K562 (cell line): ENCODE measurements at regions not wholly inside any gene's neighbourhood (a gene's known extent, or its start where the extent isn't known, plus 50 kb on each side); places are given as distances from the start of the nearest gene placed in this dataset.

Experiments
- ATAC-seq: fragments of 200-7000 bp; cut with Tn5 transposase; 3 replicates; pipeline ENCODE4 v1.9.1; 2020; ENCODE audit warnings: moderate library complexity
- BruUV-seq: library from RNA; stranded (reverse); fragments of 400-500 nt; replicated peaks from 2 replicates; lab custom pipeline; 2021; lab: Mats Ljungman, UMichigan
- CTCF ChIA-PET: fragments of 300-600 bp; formaldehyde crosslinking; extraction: SDS; loops from one replicate; lab custom pipeline; 2021; ENCODE audit warnings: low intra/inter-chr PET ratio; lab: Yijun Ruan, JAX
- POLR2A ChIA-PET: fragments of 300-600, 350-650 bp; sonication (Branson Sonifier 250); formaldehyde crosslinking; extraction: SDS; loops from one replicate; lab custom pipeline; 2021; ENCODE audit warnings: antibody characterized with exemption, inconsistent platforms; lab: Yijun Ruan, JAX
- DNase-seq, 4 experiments: peaks; one replicate each; pipeline versions ENCODE4 v3.0.0 to v3.0.0-alpha.2; 2011 to 2018; ENCODE audit warnings: low spot score in 3 of 4, mixed read lengths in 3 of 4; ENCODE audit errors: extremely low read depth in 1 of 4
- FAIRE-seq: peaks from 2 replicates; lab custom pipeline; 2011; peaks lifted over from hg19 to GRCh38; lab: Jason Lieb, UNC
- H2AFZ ChIP-seq: 2 replicates; pipeline ENCODE4 v1.6.0; 2011; ENCODE audit warnings: low read depth, low read length, control low read depth, inconsistent platforms
- H3K27ac ChIP-seq: fragments of 200-600 bp; 3 replicates; pipeline ENCODE4 v1.8.0; 2011; ENCODE audit warnings: low read depth, mild to moderate bottlenecking, control low read depth, inconsistent platforms, low read length, moderate library complexity, mixed read lengths; ENCODE audit errors: extremely low read depth
- H3K27me3 ChIP-seq, 2 experiments: fragments of 300-600 bp in 1 of 2; 2 replicates in 1 of 2; 3 replicates in 1 of 2; pipeline versions ENCODE4 v1.6.0 to v1.8.0; 2011; ENCODE audit warnings: inconsistent platforms in 2 of 2, low read length in 2 of 2, mild to moderate bottlenecking in 1 of 2, mixed read lengths in 1 of 2, moderate library complexity in 1 of 2; ENCODE audit not compliant: control insufficient read depth in 2 of 2, insufficient read depth in 2 of 2
- H3K36me3 ChIP-seq: fragments of 300-600 bp; 3 replicates; pipeline ENCODE4 v1.8.0; 2011; ENCODE audit warnings: mild to moderate bottlenecking, low read length, inconsistent platforms; ENCODE audit not compliant: control insufficient read depth, insufficient read depth
- H3K4me1 ChIP-seq, 2 experiments: fragments of 200-600 bp in 1 of 2; replicated peaks in 1 of 2; 2 replicates in 1 of 2; 3 replicates in 1 of 2; pipeline versions ENCODE4 v1.5.1 to v1.8.0; 2011; ENCODE audit warnings: inconsistent platforms in 2 of 2, low read length in 2 of 2, mild to moderate bottlenecking in 1 of 2, mixed read lengths in 1 of 2, moderate library complexity in 1 of 2; ENCODE audit not compliant: control insufficient read depth in 2 of 2, insufficient read depth in 2 of 2
- H3K4me2 ChIP-seq: 2 replicates; pipeline ENCODE4 v1.6.1; 2011; ENCODE audit warnings: low read length, control low read depth, inconsistent platforms, mixed read lengths; ENCODE audit not compliant: insufficient read depth
- H3K4me3 ChIP-seq: fragments of 200-600 bp; sonication (generic), shearing (Covaris generic); 2 replicates; pipeline ENCODE4 v1.5.1; 2016; ENCODE audit warnings: control low read depth, inconsistent platforms
- H3K79me2 ChIP-seq: fragments of 200-600 bp; 3 replicates; pipeline ENCODE4 v1.8.0; 2011; ENCODE audit warnings: low read length, inconsistent platforms; ENCODE audit not compliant: control insufficient read depth, insufficient read depth
- H3K9ac ChIP-seq, 2 experiments: 2 replicates each; pipeline versions ENCODE4 v1.6.0 to v1.6.1; 2011; ENCODE audit warnings: low read depth in 2 of 2, low read length in 2 of 2, control low read depth in 1 of 2, inconsistent platforms in 1 of 2, mild to moderate bottlenecking in 1 of 2, mixed read lengths in 1 of 2; ENCODE audit not compliant: insufficient read depth in 1 of 2
- H3K9me1 ChIP-seq: one replicate; pipeline ENCODE4 v1.6.0; 2011; ENCODE audit warnings: inconsistent platforms, mild to moderate bottlenecking, low read length, moderate library complexity; ENCODE audit not compliant: control insufficient read depth, insufficient read depth
- H3K9me3 ChIP-seq: replicated peaks from 2 replicates; pipeline ENCODE4 v1.5.1; 2011; ENCODE audit warnings: low read depth, low read length, inconsistent platforms; ENCODE audit not compliant: control insufficient read depth, insufficient read depth
- H4K20me1 ChIP-seq: replicated peaks from 2 replicates; pipeline ENCODE4 v1.6.1; 2011; ENCODE audit warnings: low read length, inconsistent platforms, mixed read lengths; ENCODE audit not compliant: control insufficient read depth, insufficient read depth
- HMGN3 ChIP-seq: IDR thresholded peaks from 2 replicates; pipeline ENCODE4 v1.6.1; 2011; ENCODE audit warnings: borderline replicate concordance, low read depth, mild to moderate bottlenecking, mixed read lengths, low read length; ENCODE audit not compliant: insufficient read length; ENCODE audit errors: extremely low read depth
- SAFB ChIP-seq: fragments of 200-400 bp; formaldehyde crosslinking; IDR thresholded peaks from 2 replicates; pipeline ENCODE4 v1.6.1; 2017; ENCODE audit warnings: low read depth, low read length, borderline replicate concordance
- SIN3A ChIP-seq, 2 experiments: fragments of 150-350 bp in 1 of 2; IDR thresholded peaks; 2 replicates each; pipeline ENCODE4 v1.6.1; 2011 to 2016; ENCODE audit warnings: borderline replicate concordance in 2 of 2, low read depth in 2 of 2, low read length in 2 of 2, mild to moderate bottlenecking in 2 of 2, moderate library complexity in 2 of 2; ENCODE audit not compliant: control insufficient read depth in 1 of 2
- TEAD4 ChIP-seq, 2 experiments: sonication (generic) in 1 of 2; formaldehyde crosslinking in 1 of 2; IDR thresholded peaks; 2 replicates each; pipeline versions ENCODE4 v1.6.1 to v1.8.0; 2012 to 2022; ENCODE audit warnings: borderline replicate concordance in 1 of 2, inconsistent platforms in 1 of 2, low read length in 1 of 2, mild to moderate bottlenecking in 1 of 2, missing genetic modification reagents in 1 of 2
- TSC22D4 ChIP-seq: fragments of 450-650 bp; IDR thresholded peaks from 2 replicates; pipeline ENCODE4 v1.6.1; 2016; ENCODE audit warnings: missing genetic modification characterization, missing biosample characterization, control low read depth
- WGBS: fragments of 100-300 bp; shearing (Covaris generic); methylation state at CpG from one replicate; pipeline ENCODE4 v1.1.6; 2016; ENCODE audit warnings: low coverage, mixed read lengths; ENCODE audit not compliant: insufficient coverage; ENCODE audit errors: missing lambda C conversion rate; 5-methylcytosine and 5-hydroxymethylcytosine counted together
- in situ Hi-C: fragments of 300-500 bp; cut with MboI; formaldehyde crosslinking; loops from 4 replicates; pipeline ENCODE4 v1.15.0; 2018; ENCODE audit warnings: inconsistent platforms, mixed read lengths
- intact Hi-C: fragments of 100-400 bp; cut with micrococcal nuclease; formaldehyde crosslinking; loops from 2 replicates; pipeline ENCODE4 v1.14.2; 2022
- TF ChIP-seq, protein P1 (sequence below): fragments of 250-450 bp; sonication (Bioruptor Pico); IDR thresholded peaks from 2 replicates; pipeline ENCODE4 v1.8.0; 2021; ENCODE audit warnings: borderline replicate concordance, mild to moderate bottlenecking, moderate library complexity; ENCODE audit not compliant: poor library complexity, severe bottlenecking
- TF ChIP-seq, protein P2 (sequence below): fragments of 450-650 bp; IDR thresholded peaks from 2 replicates; pipeline ENCODE4 v1.6.1; 2018; ENCODE audit not compliant: partially characterized antibody
- TF ChIP-seq, protein P3 (sequence below): sonication (generic); formaldehyde crosslinking; IDR thresholded peaks from 2 replicates; pipeline ENCODE4 v1.8.0; 2022; ENCODE audit warnings: missing genetic modification reagents, mild to moderate bottlenecking, borderline replicate concordance

DNA sequence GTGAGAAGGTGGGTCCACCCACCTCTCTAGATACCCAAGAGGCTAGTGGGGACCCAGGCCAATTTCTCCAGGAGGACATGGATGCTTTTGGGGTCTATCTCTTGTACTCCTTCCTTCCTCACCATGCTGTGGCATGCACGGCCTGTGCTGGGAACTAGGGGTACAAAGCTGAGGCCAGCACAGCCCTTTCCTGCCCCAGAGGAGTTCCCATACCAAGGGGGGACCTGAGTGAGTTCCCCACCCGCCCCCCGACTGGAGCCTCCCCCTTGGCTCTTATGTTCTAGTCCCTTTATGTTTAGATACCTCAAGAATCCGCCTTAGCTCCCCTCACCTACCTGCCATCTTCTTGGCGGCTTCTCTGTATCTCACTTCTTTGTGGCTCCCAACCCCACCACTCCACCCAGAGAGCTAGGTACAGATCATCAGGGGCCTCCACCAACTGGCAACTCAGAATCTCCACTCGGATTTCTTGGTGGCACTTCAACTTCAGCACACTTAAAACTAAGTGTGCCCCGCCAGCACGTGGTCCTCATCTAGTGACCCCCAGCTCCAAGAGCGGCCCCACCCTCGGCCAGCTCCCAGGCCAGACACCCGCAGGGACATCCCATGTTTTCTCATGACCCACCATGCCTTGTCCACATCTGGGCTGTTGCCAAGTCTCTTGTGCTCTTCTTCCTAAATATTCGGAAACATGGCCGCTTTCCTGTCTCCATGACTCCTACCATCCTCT lies 115.2 kb upstream of the RTL1 start:
- WGBS: 24% methylated on average over 7 of the region's 13 CpGs
- Histone ChIP-seq H3K27ac (no peak overlapping the region), H4K20me1 (no peaks in the 10 kb centered on the region), H3K4me1 (no peaks in the 10 kb centered on the region; a peak in 1 of 5 replicates), H3K4me2 (no peak overlapping the region), H3K79me2 (no peaks in the 10 kb centered on the region), H3K36me3 (no peaks in the 10 kb centered on the region), H2AFZ (no peak overlapping the region), H3K9me3 (no peaks in the 10 kb centered on the region), H3K4me3 (no peak overlapping the region), H3K9ac (no peak overlapping the region), H3K27me3 (peaks cover 0 to 15% of the 10 kb centered on the region in 2 experiments; a peak in 1 of 5 replicates), H3K9me1 (no peaks in the 10 kb centered on the region)
- in situ Hi-C loops: no loop called here
- TF ChIP-seq SAFB (no peak), TEAD4 (IDR thresholded peaks at IDR 0.05; ENCODE audit: low read length) (no peak), TEAD4 (CRISPR knock-in tag; IDR thresholded peaks at IDR 0.05; ENCODE audit: borderline replicate concordance) (no peak), HMGN3 (no peak), SIN3A (IDR thresholded peaks at IDR 0.05; ENCODE audit: borderline replicate concordance in 2 of 2, control insufficient read depth in 1 of 2, low read depth in 2 of 2, low read length in 2 of 2) (no peak), TSC22D4 (tag) (no peak)
- TF ChIP-seq, protein P1, sequence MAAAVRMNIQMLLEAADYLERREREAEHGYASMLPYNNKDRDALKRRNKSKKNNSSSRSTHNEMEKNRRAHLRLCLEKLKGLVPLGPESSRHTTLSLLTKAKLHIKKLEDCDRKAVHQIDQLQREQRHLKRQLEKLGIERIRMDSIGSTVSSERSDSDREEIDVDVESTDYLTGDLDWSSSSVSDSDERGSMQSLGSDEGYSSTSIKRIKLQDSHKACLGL (CRISPR knock-in tag): no peak
- TF ChIP-seq, protein P2, sequence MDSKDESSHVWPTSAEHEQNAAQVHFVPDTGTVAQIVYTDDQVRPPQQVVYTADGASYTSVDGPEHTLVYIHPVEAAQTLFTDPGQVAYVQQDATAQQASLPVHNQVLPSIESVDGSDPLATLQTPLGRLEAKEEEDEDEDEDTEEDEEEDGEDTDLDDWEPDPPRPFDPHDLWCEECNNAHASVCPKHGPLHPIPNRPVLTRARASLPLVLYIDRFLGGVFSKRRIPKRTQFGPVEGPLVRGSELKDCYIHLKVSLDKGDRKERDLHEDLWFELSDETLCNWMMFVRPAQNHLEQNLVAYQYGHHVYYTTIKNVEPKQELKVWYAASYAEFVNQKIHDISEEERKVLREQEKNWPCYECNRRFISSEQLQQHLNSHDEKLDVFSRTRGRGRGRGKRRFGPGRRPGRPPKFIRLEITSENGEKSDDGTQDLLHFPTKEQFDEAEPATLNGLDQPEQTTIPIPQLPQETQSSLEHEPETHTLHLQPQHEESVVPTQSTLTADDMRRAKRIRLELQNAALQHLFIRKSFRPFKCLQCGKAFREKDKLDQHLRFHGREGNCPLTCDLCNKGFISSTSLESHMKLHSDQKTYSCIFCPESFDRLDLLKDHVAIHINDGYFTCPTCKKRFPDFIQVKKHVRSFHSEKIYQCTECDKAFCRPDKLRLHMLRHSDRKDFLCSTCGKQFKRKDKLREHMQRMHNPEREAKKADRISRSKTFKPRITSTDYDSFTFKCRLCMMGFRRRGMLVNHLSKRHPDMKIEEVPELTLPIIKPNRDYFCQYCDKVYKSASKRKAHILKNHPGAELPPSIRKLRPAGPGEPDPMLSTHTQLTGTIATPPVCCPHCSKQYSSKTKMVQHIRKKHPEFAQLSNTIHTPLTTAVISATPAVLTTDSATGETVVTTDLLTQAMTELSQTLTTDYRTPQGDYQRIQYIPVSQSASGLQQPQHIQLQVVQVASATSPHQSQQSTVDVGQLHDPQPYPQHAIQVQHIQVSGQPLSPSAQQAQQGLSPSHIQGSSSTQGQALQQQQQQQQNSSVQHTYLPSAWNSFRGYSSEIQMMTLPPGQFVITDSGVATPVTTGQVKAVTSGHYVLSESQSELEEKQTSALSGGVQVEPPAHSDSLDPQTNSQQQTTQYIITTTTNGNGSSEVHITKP: no peak
- TF ChIP-seq, protein P3, sequence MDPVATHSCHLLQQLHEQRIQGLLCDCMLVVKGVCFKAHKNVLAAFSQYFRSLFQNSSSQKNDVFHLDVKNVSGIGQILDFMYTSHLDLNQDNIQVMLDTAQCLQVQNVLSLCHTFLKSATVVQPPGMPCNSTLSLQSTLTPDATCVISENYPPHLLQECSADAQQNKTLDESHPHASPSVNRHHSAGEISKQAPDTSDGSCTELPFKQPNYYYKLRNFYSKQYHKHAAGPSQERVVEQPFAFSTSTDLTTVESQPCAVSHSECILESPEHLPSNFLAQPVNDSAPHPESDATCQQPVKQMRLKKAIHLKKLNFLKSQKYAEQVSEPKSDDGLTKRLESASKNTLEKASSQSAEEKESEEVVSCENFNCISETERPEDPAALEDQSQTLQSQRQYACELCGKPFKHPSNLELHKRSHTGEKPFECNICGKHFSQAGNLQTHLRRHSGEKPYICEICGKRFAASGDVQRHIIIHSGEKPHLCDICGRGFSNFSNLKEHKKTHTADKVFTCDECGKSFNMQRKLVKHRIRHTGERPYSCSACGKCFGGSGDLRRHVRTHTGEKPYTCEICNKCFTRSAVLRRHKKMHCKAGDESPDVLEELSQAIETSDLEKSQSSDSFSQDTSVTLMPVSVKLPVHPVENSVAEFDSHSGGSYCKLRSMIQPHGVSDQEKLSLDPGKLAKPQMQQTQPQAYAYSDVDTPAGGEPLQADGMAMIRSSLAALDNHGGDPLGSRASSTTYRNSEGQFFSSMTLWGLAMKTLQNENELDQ (CRISPR knock-in tag): no peak
- DNase-seq (no peak), FAIRE-seq (no peak), ATAC-seq (no peak)
- no TSS peak for BruUV-seq
- POLR2A ChIA-PET: no interaction called here
- CTCF ChIA-PET: no interaction called here
- intact Hi-C loops: no loop called here
